Liver (tissue), 8 donors: ENCODE measurements at regions not wholly inside any gene's neighbourhood (a gene's known extent, or its start where the extent isn't known, plus 50 kb on each side); places are given as distances from the start of the nearest gene placed in this dataset.

ENCODE experiments used
- DNase-seq: peaks from one replicate; pipeline ENCODE4 v3.0.0-alpha.2; 2017; ENCODE audit warnings: low spot score
- H3K27ac ChIP-seq, 2 donors: one replicate each; pipeline ENCODE4 v1.7.0; 2013; ENCODE audit warnings: inconsistent platforms in 2 of 2, low read length in 2 of 2, control low read depth in 1 of 2, low read depth in 1 of 2, mild to moderate bottlenecking in 1 of 2
- H3K27me3 ChIP-seq, 4 donors: one replicate each; pipeline versions ENCODE4 v1.6.1 to v1.7.0; 2013; ENCODE audit warnings: low read length in 3 of 4, inconsistent platforms in 1 of 4, mild to moderate bottlenecking in 1 of 4, moderate library complexity in 1 of 4; ENCODE audit not compliant: control insufficient read depth in 4 of 4, insufficient read depth in 4 of 4
- H3K36me3 ChIP-seq, 4 donors: one replicate each; pipeline versions ENCODE4 v1.6.1 to v1.7.0; 2013; ENCODE audit warnings: low read length in 3 of 4, mild to moderate bottlenecking in 3 of 4, low read depth in 1 of 4, moderate library complexity in 1 of 4; ENCODE audit not compliant: control insufficient read depth in 4 of 4, insufficient read depth in 3 of 4
- H3K4me1 ChIP-seq, 4 donors: one replicate each; pipeline versions ENCODE4 v1.6.1 to v1.7.0; 2013; ENCODE audit warnings: low read length in 3 of 4, mild to moderate bottlenecking in 3 of 4, moderate library complexity in 1 of 4; ENCODE audit not compliant: control insufficient read depth in 4 of 4, insufficient read depth in 4 of 4
- H3K4me3 ChIP-seq, 3 donors: one replicate each; pipeline versions ENCODE4 v1.6.1 to v1.7.0; 2013; ENCODE audit warnings: low read length in 3 of 3, control low read depth in 1 of 3, low read depth in 1 of 3, mild to moderate bottlenecking in 1 of 3
- H3K9ac ChIP-seq, 2 donors: one replicate each; pipeline ENCODE4 v1.7.0; 2013; ENCODE audit warnings: low read length in 2 of 2, mild to moderate bottlenecking in 2 of 2, moderate library complexity in 2 of 2, control low read depth in 1 of 2, low read depth in 1 of 2
- H3K9me3 ChIP-seq, 4 donors: one replicate each; pipeline versions ENCODE4 v1.6.1 to v1.7.0; 2013; ENCODE audit warnings: low read length in 3 of 4; ENCODE audit not compliant: control insufficient read depth in 4 of 4
- ATF3 ChIP-seq: IDR thresholded peaks from 2 replicates; pipeline ENCODE4 v1.6.1; 2016; ENCODE audit warnings: antibody characterized with exemption
- CTCF ChIP-seq: fragments of 150-350 bp; IDR thresholded peaks from 2 replicates; pipeline ENCODE4 v1.5.1; 2017; ENCODE audit warnings: improper control_type of control experiment, low read depth, low read length; ENCODE audit not compliant: missing input control
- EGR1 ChIP-seq, 2 donors: IDR thresholded peaks; 2 replicates each; pipeline ENCODE4 v1.6.1; 2016 to 2018; ENCODE audit warnings: antibody characterized with exemption in 2 of 2, low read depth in 2 of 2
- FOXA1 ChIP-seq: IDR thresholded peaks from 2 replicates; pipeline ENCODE4 v1.6.1; 2016; ENCODE audit warnings: antibody characterized with exemption
- FOXA2 ChIP-seq: IDR thresholded peaks from 2 replicates; pipeline ENCODE4 v1.6.1; 2016; ENCODE audit warnings: antibody characterized with exemption
- GABPA ChIP-seq, 2 donors: IDR thresholded peaks in 1 of 2; conservative IDR thresholded peaks in 1 of 2; 2 replicates each; pipeline ENCODE4 v1.6.1; 2016; ENCODE audit warnings: antibody characterized with exemption in 2 of 2, mild to moderate bottlenecking in 1 of 2, moderate library complexity in 1 of 2
- HNF4A ChIP-seq, 2 donors: conservative IDR thresholded peaks; 2 replicates each; pipeline ENCODE4 v1.6.1; 2016; ENCODE audit warnings: antibody characterized with exemption in 2 of 2, mild to moderate bottlenecking in 2 of 2
- HNF4G ChIP-seq: IDR thresholded peaks from 2 replicates; pipeline ENCODE4 v1.6.1; 2016; ENCODE audit warnings: antibody characterized with exemption
- JUND ChIP-seq, 2 donors: IDR thresholded peaks; 2 replicates each; pipeline ENCODE4 v1.6.1; 2016; ENCODE audit warnings: antibody characterized with exemption in 2 of 2
- MAX ChIP-seq: IDR thresholded peaks from 2 replicates; pipeline ENCODE4 v1.6.1; 2016; ENCODE audit warnings: antibody characterized with exemption
- NR2F2 ChIP-seq: IDR thresholded peaks from 2 replicates; pipeline ENCODE4 v1.6.1; 2016; ENCODE audit warnings: antibody characterized with exemption
- RAD21 ChIP-seq, 2 donors: IDR thresholded peaks; 2 replicates each; pipeline ENCODE4 v1.6.1; 2016; ENCODE audit warnings: antibody characterized with exemption in 2 of 2, mild to moderate bottlenecking in 2 of 2
- RXRA ChIP-seq, 2 donors: IDR thresholded peaks; 2 replicates each; pipeline ENCODE4 v1.6.1; 2017 to 2018; ENCODE audit warnings: antibody characterized with exemption in 2 of 2, mild to moderate bottlenecking in 1 of 2
- SP1 ChIP-seq: IDR thresholded peaks from 2 replicates; pipeline ENCODE4 v1.6.1; 2018; ENCODE audit warnings: antibody characterized with exemption, mild to moderate bottlenecking
- TAF1 ChIP-seq: conservative IDR thresholded peaks from 2 replicates; pipeline ENCODE4 v1.6.1; 2016; ENCODE audit warnings: antibody characterized with exemption, mild to moderate bottlenecking
- YY1 ChIP-seq: IDR thresholded peaks from 2 replicates; pipeline ENCODE4 v1.6.1; 2016; ENCODE audit warnings: antibody characterized with exemption, mild to moderate bottlenecking
- WGBS: extraction: QIAGEN DNeasy Blood & Tissue Kit; methylation state at CpG from one replicate; pipeline ENCODE4 v1.1.7; 2013; 5-methylcytosine and 5-hydroxymethylcytosine counted together
- TF ChIP-seq, protein P1 (sequence below): IDR thresholded peaks from 2 replicates; pipeline ENCODE4 v1.6.1; 2016; ENCODE audit warnings: antibody characterized with exemption, mild to moderate bottlenecking
- TF ChIP-seq, protein P2 (sequence below): IDR thresholded peaks from 2 replicates; pipeline ENCODE4 v1.6.1; 2016; ENCODE audit warnings: antibody characterized with exemption
- donor health status: healthy.
- donor health status: healthy.
- donor health status: healthy.
- donor health status: healthy.
- donor health status: healthy.

GRCh38 chr6:14306151-14306906, 188.8 kb downstream of the CD83 start:
- Histone ChIP-seq H3K9me3 (no peaks in the 10 kb centered on the region), H3K27me3 (no peaks in the 10 kb centered on the region), H3K27ac (no peak overlapping the region), H3K4me3 (no peak overlapping the region), H3K36me3 (no peaks in the 10 kb centered on the region), H3K4me1 (peaks cover 9 to 23% (median 19%) of the 10 kb centered on the region in 4 donors), H3K9ac (no peak overlapping the region)
- TF ChIP-seq EGR1 (IDR thresholded peaks at IDR 0.05; ENCODE audit: low read depth in 2 of 2) (no peak), GABPA (IDR thresholded peaks at IDR 0.05 in 1 of 2, conservative IDR thresholded peaks at IDR 0.05 in 1 of 2) (no peak), MAX (no peak), FOXA1 (no peak), RAD21 (IDR thresholded peaks at IDR 0.05) (no peak), ATF3 (no peak), JUND (IDR thresholded peaks at IDR 0.05) (no peak), NR2F2 (no peak), RXRA (IDR thresholded peaks at IDR 0.05) (no peak), SP1 (no peak), TAF1 (no peak), HNF4G (no peak), CTCF (no peak), FOXA2 (no peak), YY1 (no peak), HNF4A (conservative IDR thresholded peaks at IDR 0.05) (no peak)
- TF ChIP-seq, protein P1, sequence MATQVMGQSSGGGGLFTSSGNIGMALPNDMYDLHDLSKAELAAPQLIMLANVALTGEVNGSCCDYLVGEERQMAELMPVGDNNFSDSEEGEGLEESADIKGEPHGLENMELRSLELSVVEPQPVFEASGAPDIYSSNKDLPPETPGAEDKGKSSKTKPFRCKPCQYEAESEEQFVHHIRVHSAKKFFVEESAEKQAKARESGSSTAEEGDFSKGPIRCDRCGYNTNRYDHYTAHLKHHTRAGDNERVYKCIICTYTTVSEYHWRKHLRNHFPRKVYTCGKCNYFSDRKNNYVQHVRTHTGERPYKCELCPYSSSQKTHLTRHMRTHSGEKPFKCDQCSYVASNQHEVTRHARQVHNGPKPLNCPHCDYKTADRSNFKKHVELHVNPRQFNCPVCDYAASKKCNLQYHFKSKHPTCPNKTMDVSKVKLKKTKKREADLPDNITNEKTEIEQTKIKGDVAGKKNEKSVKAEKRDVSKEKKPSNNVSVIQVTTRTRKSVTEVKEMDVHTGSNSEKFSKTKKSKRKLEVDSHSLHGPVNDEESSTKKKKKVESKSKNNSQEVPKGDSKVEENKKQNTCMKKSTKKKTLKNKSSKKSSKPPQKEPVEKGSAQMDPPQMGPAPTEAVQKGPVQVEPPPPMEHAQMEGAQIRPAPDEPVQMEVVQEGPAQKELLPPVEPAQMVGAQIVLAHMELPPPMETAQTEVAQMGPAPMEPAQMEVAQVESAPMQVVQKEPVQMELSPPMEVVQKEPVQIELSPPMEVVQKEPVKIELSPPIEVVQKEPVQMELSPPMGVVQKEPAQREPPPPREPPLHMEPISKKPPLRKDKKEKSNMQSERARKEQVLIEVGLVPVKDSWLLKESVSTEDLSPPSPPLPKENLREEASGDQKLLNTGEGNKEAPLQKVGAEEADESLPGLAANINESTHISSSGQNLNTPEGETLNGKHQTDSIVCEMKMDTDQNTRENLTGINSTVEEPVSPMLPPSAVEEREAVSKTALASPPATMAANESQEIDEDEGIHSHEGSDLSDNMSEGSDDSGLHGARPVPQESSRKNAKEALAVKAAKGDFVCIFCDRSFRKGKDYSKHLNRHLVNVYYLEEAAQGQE, result no peak
- TF ChIP-seq, protein P2, sequence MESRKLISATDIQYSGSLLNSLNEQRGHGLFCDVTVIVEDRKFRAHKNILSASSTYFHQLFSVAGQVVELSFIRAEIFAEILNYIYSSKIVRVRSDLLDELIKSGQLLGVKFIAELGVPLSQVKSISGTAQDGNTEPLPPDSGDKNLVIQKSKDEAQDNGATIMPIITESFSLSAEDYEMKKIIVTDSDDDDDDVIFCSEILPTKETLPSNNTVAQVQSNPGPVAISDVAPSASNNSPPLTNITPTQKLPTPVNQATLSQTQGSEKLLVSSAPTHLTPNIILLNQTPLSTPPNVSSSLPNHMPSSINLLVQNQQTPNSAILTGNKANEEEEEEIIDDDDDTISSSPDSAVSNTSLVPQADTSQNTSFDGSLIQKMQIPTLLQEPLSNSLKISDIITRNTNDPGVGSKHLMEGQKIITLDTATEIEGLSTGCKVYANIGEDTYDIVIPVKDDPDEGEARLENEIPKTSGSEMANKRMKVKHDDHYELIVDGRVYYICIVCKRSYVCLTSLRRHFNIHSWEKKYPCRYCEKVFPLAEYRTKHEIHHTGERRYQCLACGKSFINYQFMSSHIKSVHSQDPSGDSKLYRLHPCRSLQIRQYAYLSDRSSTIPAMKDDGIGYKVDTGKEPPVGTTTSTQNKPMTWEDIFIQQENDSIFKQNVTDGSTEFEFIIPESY, result no peak
- DNase-seq, result no peak
- 83% methylated on average over 11 of the region's 11 CpGs for WGBS
